K562 (cell line): ENCODE measurements at regions not wholly inside any gene's neighbourhood (a gene's known extent, or its start where the extent isn't known, plus 50 kb on each side); places are given as distances from the start of the nearest gene placed in this dataset.

ENCODE experiments used
- ATAC-seq: fragments of 200-7000 bp; cut with Tn5 transposase; 3 replicates; pipeline ENCODE4 v1.9.1; 2020; ENCODE audit warnings: moderate library complexity
- BruUV-seq: library from RNA; stranded (reverse); fragments of 400-500 nt; replicated peaks from 2 replicates; lab custom pipeline; 2021; lab: Mats Ljungman, UMichigan
- CTCF ChIA-PET: fragments of 300-600 bp; formaldehyde crosslinking; extraction: SDS; loops from one replicate; lab custom pipeline; 2021; ENCODE audit warnings: low intra/inter-chr PET ratio; lab: Yijun Ruan, JAX
- POLR2A ChIA-PET: fragments of 300-600, 350-650 bp; sonication (Branson Sonifier 250); formaldehyde crosslinking; extraction: SDS; loops from one replicate; lab custom pipeline; 2021; ENCODE audit warnings: antibody characterized with exemption, inconsistent platforms; lab: Yijun Ruan, JAX
- DNase-seq, 4 experiments: peaks; one replicate each; pipeline versions ENCODE4 v3.0.0 to v3.0.0-alpha.2; 2011 to 2018; ENCODE audit warnings: low spot score in 3 of 4, mixed read lengths in 3 of 4; ENCODE audit errors: extremely low read depth in 1 of 4
- FAIRE-seq: peaks from 2 replicates; lab custom pipeline; 2011; peaks lifted over from hg19 to GRCh38; lab: Jason Lieb, UNC
- H2AFZ ChIP-seq: 2 replicates; pipeline ENCODE4 v1.6.0; 2011; ENCODE audit warnings: low read depth, low read length, control low read depth, inconsistent platforms
- H3K27ac ChIP-seq: fragments of 200-600 bp; 3 replicates; pipeline ENCODE4 v1.8.0; 2011; ENCODE audit warnings: low read depth, mild to moderate bottlenecking, control low read depth, inconsistent platforms, low read length, moderate library complexity, mixed read lengths; ENCODE audit errors: extremely low read depth
- H3K27me3 ChIP-seq, 2 experiments: fragments of 300-600 bp in 1 of 2; 2 replicates in 1 of 2; 3 replicates in 1 of 2; pipeline versions ENCODE4 v1.6.0 to v1.8.0; 2011; ENCODE audit warnings: inconsistent platforms in 2 of 2, low read length in 2 of 2, mild to moderate bottlenecking in 1 of 2, mixed read lengths in 1 of 2, moderate library complexity in 1 of 2; ENCODE audit not compliant: control insufficient read depth in 2 of 2, insufficient read depth in 2 of 2
- H3K36me3 ChIP-seq: fragments of 300-600 bp; 3 replicates; pipeline ENCODE4 v1.8.0; 2011; ENCODE audit warnings: mild to moderate bottlenecking, low read length, inconsistent platforms; ENCODE audit not compliant: control insufficient read depth, insufficient read depth
- H3K4me1 ChIP-seq, 2 experiments: fragments of 200-600 bp in 1 of 2; replicated peaks in 1 of 2; 2 replicates in 1 of 2; 3 replicates in 1 of 2; pipeline versions ENCODE4 v1.5.1 to v1.8.0; 2011; ENCODE audit warnings: inconsistent platforms in 2 of 2, low read length in 2 of 2, mild to moderate bottlenecking in 1 of 2, mixed read lengths in 1 of 2, moderate library complexity in 1 of 2; ENCODE audit not compliant: control insufficient read depth in 2 of 2, insufficient read depth in 2 of 2
- H3K4me2 ChIP-seq: 2 replicates; pipeline ENCODE4 v1.6.1; 2011; ENCODE audit warnings: low read length, control low read depth, inconsistent platforms, mixed read lengths; ENCODE audit not compliant: insufficient read depth
- H3K4me3 ChIP-seq: fragments of 200-600 bp; sonication (generic), shearing (Covaris generic); 2 replicates; pipeline ENCODE4 v1.5.1; 2016; ENCODE audit warnings: control low read depth, inconsistent platforms
- H3K79me2 ChIP-seq: fragments of 200-600 bp; 3 replicates; pipeline ENCODE4 v1.8.0; 2011; ENCODE audit warnings: low read length, inconsistent platforms; ENCODE audit not compliant: control insufficient read depth, insufficient read depth
- H3K9ac ChIP-seq, 2 experiments: 2 replicates each; pipeline versions ENCODE4 v1.6.0 to v1.6.1; 2011; ENCODE audit warnings: low read depth in 2 of 2, low read length in 2 of 2, control low read depth in 1 of 2, inconsistent platforms in 1 of 2, mild to moderate bottlenecking in 1 of 2, mixed read lengths in 1 of 2; ENCODE audit not compliant: insufficient read depth in 1 of 2
- H3K9me1 ChIP-seq: one replicate; pipeline ENCODE4 v1.6.0; 2011; ENCODE audit warnings: inconsistent platforms, mild to moderate bottlenecking, low read length, moderate library complexity; ENCODE audit not compliant: control insufficient read depth, insufficient read depth
- H3K9me3 ChIP-seq: replicated peaks from 2 replicates; pipeline ENCODE4 v1.5.1; 2011; ENCODE audit warnings: low read depth, low read length, inconsistent platforms; ENCODE audit not compliant: control insufficient read depth, insufficient read depth
- H4K20me1 ChIP-seq: replicated peaks from 2 replicates; pipeline ENCODE4 v1.6.1; 2011; ENCODE audit warnings: low read length, inconsistent platforms, mixed read lengths; ENCODE audit not compliant: control insufficient read depth, insufficient read depth
- ASH1L ChIP-seq: fragments of 450-650 bp; IDR thresholded peaks from 2 replicates; pipeline ENCODE4 v1.6.1; 2018; ENCODE audit warnings: borderline replicate concordance, mild to moderate bottlenecking, low read depth; ENCODE audit not compliant: partially characterized antibody
- FOXM1 ChIP-seq, 2 experiments: fragments of 450-650 bp in 1 of 2; sonication (generic) in 1 of 2; formaldehyde crosslinking in 1 of 2; IDR thresholded peaks; 2 replicates each; pipeline versions ENCODE4 v1.6.1 to v1.9.0; 2017 to 2022; ENCODE audit warnings: low read depth in 2 of 2, mild to moderate bottlenecking in 2 of 2, missing genetic modification reagents in 1 of 2, moderate library complexity in 1 of 2
- GMEB1 ChIP-seq: fragments of 250-450 bp; sonication (Bioruptor Pico); IDR thresholded peaks from 2 replicates; pipeline ENCODE4 v1.4.0; 2020; ENCODE audit warnings: mild to moderate bottlenecking
- SPI1 ChIP-seq: IDR thresholded peaks from 2 replicates; pipeline ENCODE4 v1.6.1; 2011; ENCODE audit warnings: low read depth, low read length, control low read depth, borderline replicate concordance
- ZNF780A ChIP-seq: fragments of 250-450 bp; sonication (Bioruptor Pico); IDR thresholded peaks from 2 replicates; pipeline ENCODE4 v1.5.0; 2021; ENCODE audit warnings: mild to moderate bottlenecking
- ZZZ3 ChIP-seq: fragments of 450-650 bp; IDR thresholded peaks from 2 replicates; pipeline ENCODE4 v1.6.1; 2016; ENCODE audit warnings: antibody characterized with exemption, mild to moderate bottlenecking, moderate library complexity
- WGBS: fragments of 100-300 bp; shearing (Covaris generic); methylation state at CpG from one replicate; pipeline ENCODE4 v1.1.6; 2016; ENCODE audit warnings: low coverage, mixed read lengths; ENCODE audit not compliant: insufficient coverage; ENCODE audit errors: missing lambda C conversion rate; 5-methylcytosine and 5-hydroxymethylcytosine counted together
- in situ Hi-C: fragments of 300-500 bp; cut with MboI; formaldehyde crosslinking; loops from 4 replicates; pipeline ENCODE4 v1.15.0; 2018; ENCODE audit warnings: inconsistent platforms, mixed read lengths
- intact Hi-C: fragments of 100-400 bp; cut with micrococcal nuclease; formaldehyde crosslinking; loops from 2 replicates; pipeline ENCODE4 v1.14.2; 2022

- no peaks in the 10 kb centered on the region for H3K27me3 ChIP-seq
- no peaks in the 10 kb centered on the region for H4K20me1 ChIP-seq
- CTCF ChIA-PET = no interaction called here
- no peak overlapping the region for H3K4me3 ChIP-seq
- H3K9me3 ChIP-seq = no peaks in the 10 kb centered on the region
- FAIRE-seq (no peak), DNase-seq (no peak), ATAC-seq (no peak)
- no peak overlapping the region for H2AFZ ChIP-seq
- no peak overlapping the region for H3K4me2 ChIP-seq
- no TSS peak for BruUV-seq
- POLR2A ChIA-PET = no interaction called here
- no peak overlapping the region for H3K27ac ChIP-seq
- no peak for TF ChIP-seq ASH1L
- no peak for TF ChIP-seq ZNF780A (CRISPR knock-in tag)
- no peak for TF ChIP-seq GMEB1 (CRISPR knock-in tag)
- no peak for TF ChIP-seq FOXM1 (IDR thresholded peaks at IDR 0.05; ENCODE audit: low read depth)
- no peak for TF ChIP-seq FOXM1 (CRISPR knock-in tag; IDR thresholded peaks at IDR 0.05; ENCODE audit: low read depth)
- no peak for TF ChIP-seq SPI1
- TF ChIP-seq ZZZ3 = no peak
- H3K9me1 ChIP-seq = no peaks in the 10 kb centered on the region
- no peaks in the 10 kb centered on the region for H3K36me3 ChIP-seq
- no peaks in the 10 kb centered on the region for H3K4me1 ChIP-seq
- H3K9ac ChIP-seq = no peak overlapping the region
- 0% methylated on average over 2 of the region's 2 CpGs for WGBS
- in situ Hi-C loops = no loop called here
- intact Hi-C loops = no loop called here
- no peaks in the 10 kb centered on the region for H3K79me2 ChIP-seq
These were observed 1485.3 kb downstream of the PCDH9 start for GRCh38 chr13:65744836-65745235.
